H9 (cell line): ENCODE measurements at regions not wholly inside any gene's neighbourhood (a gene's known extent, or its start where the extent isn't known, plus 50 kb on each side); places are given as distances from the start of the nearest gene placed in this dataset.

Experiments
- DNase-seq: peaks from one replicate; pipeline ENCODE4 v3.0.0-alpha.2; 2017
- H2AFZ ChIP-seq: one replicate; pipeline ENCODE4 v1.6.1; 2013; ENCODE audit warnings: mild to moderate bottlenecking, low read length, control low read depth, moderate library complexity
- H2AK5ac ChIP-seq: 2 replicates; pipeline ENCODE4 v1.6.1; 2013; ENCODE audit warnings: low read length, control low read depth, mixed read lengths; ENCODE audit not compliant: insufficient read length
- H2BK120ac ChIP-seq: one replicate; pipeline ENCODE4 v1.6.1; 2013; ENCODE audit warnings: low read depth, mild to moderate bottlenecking, low read length, control low read depth, inconsistent platforms; ENCODE audit not compliant: poor library complexity, severe bottlenecking
- H2BK12ac ChIP-seq: 2 replicates; pipeline ENCODE4 v1.6.1; 2013; ENCODE audit warnings: low read length, control low read depth, mixed read lengths, low read depth; ENCODE audit not compliant: insufficient read length
- H2BK15ac ChIP-seq: 2 replicates; pipeline ENCODE4 v1.6.1; 2013; ENCODE audit warnings: low read depth, low read length, control low read depth
- H2BK20ac ChIP-seq: one replicate; pipeline ENCODE4 v1.6.1; 2013; ENCODE audit warnings: low read depth, mild to moderate bottlenecking, low read length, control low read depth, inconsistent platforms; ENCODE audit not compliant: poor library complexity, severe bottlenecking
- H2BK5ac ChIP-seq: 2 replicates; pipeline ENCODE4 v1.6.1; 2013; ENCODE audit warnings: low read length, control low read depth, mixed read lengths; ENCODE audit not compliant: insufficient read length
- H3K14ac ChIP-seq: 2 replicates; pipeline ENCODE4 v1.6.1; 2013; ENCODE audit warnings: low read length, control low read depth; ENCODE audit not compliant: insufficient read depth
- H3K18ac ChIP-seq: 2 replicates; pipeline ENCODE4 v1.6.1; 2013; ENCODE audit warnings: low read depth, mild to moderate bottlenecking, mixed read lengths, low read length, control low read depth; ENCODE audit not compliant: insufficient read length
- H3K23ac ChIP-seq: 2 replicates; pipeline ENCODE4 v1.6.1; 2013; ENCODE audit warnings: low read length, control low read depth, mixed read lengths, low read depth; ENCODE audit not compliant: insufficient read length
- H3K23me2 ChIP-seq: 2 replicates; pipeline ENCODE4 v1.6.1; 2013; ENCODE audit warnings: low read depth, mild to moderate bottlenecking, mixed read lengths, low read length, control low read depth; ENCODE audit not compliant: insufficient read length, poor library complexity, severe bottlenecking
- H3K27ac ChIP-seq: 2 replicates; pipeline ENCODE4 v1.5.1; 2013; ENCODE audit warnings: low read length, control low read depth, mixed read lengths, low read depth; ENCODE audit not compliant: insufficient read length
- H3K27me3 ChIP-seq: 2 replicates; pipeline ENCODE4 v1.6.1; 2013; ENCODE audit warnings: low read length, control low read depth, inconsistent platforms; ENCODE audit not compliant: insufficient read depth
- H3K4ac ChIP-seq: 2 replicates; pipeline ENCODE4 v1.6.1; 2013; ENCODE audit warnings: low read depth, mild to moderate bottlenecking, control low read depth, inconsistent platforms, low read length, moderate library complexity
- H3K4me1 ChIP-seq: 2 replicates; pipeline ENCODE4 v1.6.1; 2013; ENCODE audit warnings: low read length, control low read depth, inconsistent platforms; ENCODE audit not compliant: insufficient read depth
- H3K4me2 ChIP-seq: 2 replicates; pipeline ENCODE4 v1.6.1; 2013; ENCODE audit warnings: low read length, control low read depth, mixed read lengths; ENCODE audit not compliant: insufficient read length, insufficient read depth
- H3K56ac ChIP-seq: 2 replicates; pipeline ENCODE4 v1.6.1; 2013; ENCODE audit warnings: low read depth, mild to moderate bottlenecking, mixed read lengths, low read length, control low read depth; ENCODE audit not compliant: insufficient read length
- H3K79me1 ChIP-seq: 2 replicates; pipeline ENCODE4 v1.6.1; 2013; ENCODE audit warnings: low read depth, mild to moderate bottlenecking, moderate library complexity, low read length, control low read depth, inconsistent platforms; ENCODE audit not compliant: insufficient read depth, poor library complexity, severe bottlenecking
- H3K79me2 ChIP-seq: 2 replicates; pipeline ENCODE4 v1.6.1; 2013; ENCODE audit warnings: low read length, control low read depth, inconsistent platforms; ENCODE audit not compliant: insufficient read depth
- H3K9ac ChIP-seq: 2 replicates; pipeline ENCODE4 v1.6.1; 2013; ENCODE audit warnings: low read length, control low read depth, mixed read lengths; ENCODE audit not compliant: insufficient read length; ENCODE audit errors: extremely low read depth
- H3K9me3 ChIP-seq: one replicate; pipeline ENCODE4 v1.6.1; 2013; ENCODE audit warnings: low read depth, low read length, inconsistent platforms; ENCODE audit not compliant: control insufficient read depth
- H3T11ph ChIP-seq: one replicate; pipeline ENCODE4 v1.6.1; 2013; ENCODE audit warnings: mild to moderate bottlenecking, low read length, control low read depth, inconsistent platforms
- H4K20me1 ChIP-seq: one replicate; pipeline ENCODE4 v1.6.1; 2013; ENCODE audit not compliant: control insufficient read depth, insufficient read length, insufficient read depth
- H4K5ac ChIP-seq: 2 replicates; pipeline ENCODE4 v1.6.1; 2013; ENCODE audit warnings: low read depth, mild to moderate bottlenecking, mixed read lengths, low read length, control low read depth; ENCODE audit not compliant: insufficient read length
- H4K8ac ChIP-seq: replicated peaks from 2 replicates; pipeline ENCODE4 v1.6.1; 2013; ENCODE audit warnings: low read length, control low read depth, mixed read lengths, low read depth; ENCODE audit not compliant: insufficient read length
- H4K91ac ChIP-seq: 2 replicates; pipeline ENCODE4 v1.6.1; 2013; ENCODE audit warnings: low read depth, mild to moderate bottlenecking, moderate library complexity, mixed read lengths, low read length, control low read depth; ENCODE audit not compliant: insufficient read length
- H3K27ac Mint-ChIP-seq, 3 experiments: 2 replicates in 2 of 3; 3 replicates in 1 of 3; pipeline ENCODE4 v1.8.0; 2020 to 2021; ENCODE audit warnings: mixed read lengths in 3 of 3, mild to moderate bottlenecking in 1 of 3, moderate library complexity in 1 of 3
- H3K27me3 Mint-ChIP-seq: 2 replicates; pipeline ENCODE4 v1.8.0; 2021; ENCODE audit warnings: low read depth, mild to moderate bottlenecking, moderate library complexity, mixed read lengths
- H3K36me3 Mint-ChIP-seq, 3 experiments: 2 replicates in 2 of 3; 3 replicates in 1 of 3; pipeline ENCODE4 v1.8.0; 2020 to 2021; ENCODE audit warnings: low read depth in 3 of 3, mixed read lengths in 3 of 3; ENCODE audit not compliant: insufficient read depth in 1 of 3
- H3K4me1 Mint-ChIP-seq, 2 experiments: 2 replicates each; pipeline ENCODE4 v1.8.0; 2020; ENCODE audit warnings: mixed read lengths in 2 of 2
- H3K4me3 Mint-ChIP-seq, 2 experiments: 2 replicates in 1 of 2; 3 replicates in 1 of 2; pipeline ENCODE4 v1.8.0; 2020 to 2021; ENCODE audit warnings: mild to moderate bottlenecking in 2 of 2, mixed read lengths in 2 of 2, moderate library complexity in 1 of 2
- H3K9me3 Mint-ChIP-seq, 2 experiments: 2 replicates in 1 of 2; 3 replicates in 1 of 2; pipeline ENCODE4 v1.8.0; 2020; ENCODE audit warnings: mild to moderate bottlenecking in 2 of 2, mixed read lengths in 2 of 2, moderate library complexity in 1 of 2
- CTCF ChIP-seq: fragments of 200-600 bp; sonication (generic); conservative IDR thresholded peaks from 3 replicates; pipeline ENCODE4 v1.8.0; 2021; ENCODE audit warnings: antibody characterized with exemption, mild to moderate bottlenecking

DNA sequence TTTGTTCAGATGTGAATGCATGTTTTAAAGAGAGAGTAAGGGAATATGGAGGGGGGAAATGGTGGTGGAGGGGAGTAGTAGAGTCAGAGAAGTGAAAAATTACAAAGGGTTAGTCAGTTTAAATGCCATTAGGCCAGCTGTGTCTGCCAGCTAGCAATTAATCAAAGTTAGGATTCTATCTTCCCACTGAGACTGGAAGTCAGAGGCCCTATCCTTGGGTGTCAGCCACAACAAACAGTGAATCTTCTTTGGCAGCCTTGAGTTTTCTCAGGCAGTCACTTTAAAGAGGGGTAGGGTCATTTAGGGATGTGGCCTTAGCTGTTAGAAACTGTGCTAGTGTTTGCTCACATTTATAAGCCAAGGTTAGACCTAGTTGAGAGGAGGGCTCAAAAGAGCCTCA lies 120.5 kb upstream of the BTBD3 start:
- no peak overlapping the region for H3K18ac ChIP-seq
- H4K8ac ChIP-seq = no peak overlapping the region
- no peaks in the 10 kb centered on the region for H3K79me2 ChIP-seq
- H3K56ac ChIP-seq = no peak overlapping the region
- no peak overlapping the region for H2BK5ac ChIP-seq
- H2AK5ac ChIP-seq = no peak overlapping the region
- no peak overlapping the region for H3K23ac ChIP-seq
- no peaks in the 10 kb centered on the region for H3K36me3 Mint-ChIP-seq
- H2BK15ac ChIP-seq = no peak overlapping the region
- H3K4ac ChIP-seq = no peak overlapping the region
- no peaks in the 10 kb centered on the region for H3K23me2 ChIP-seq
- H2AFZ ChIP-seq = no peak overlapping the region
- no peak overlapping the region for H2BK12ac ChIP-seq
- no peak overlapping the region for H4K91ac ChIP-seq
- no peak overlapping the region for H3K27ac ChIP-seq
- H2BK120ac ChIP-seq = no peak overlapping the region
- no peak overlapping the region for H3T11ph ChIP-seq
- H4K5ac ChIP-seq = no peak overlapping the region
- H3K4me1 ChIP-seq = peaks cover under 1% of the 10 kb centered on the region; the same call in 1 of the 2 replicates
- no peak overlapping the region for H3K4me2 ChIP-seq
- no peaks in the 10 kb centered on the region for H4K20me1 ChIP-seq
- no peak overlapping the region for H3K14ac ChIP-seq
- no peak overlapping the region for H3K27ac Mint-ChIP-seq
- no peak for TF ChIP-seq CTCF
- no peak overlapping the region for H2BK20ac ChIP-seq
- no peaks in the 10 kb centered on the region for H3K9me3 ChIP-seq
- H3K27me3 ChIP-seq = no peaks in the 10 kb centered on the region
- no peaks in the 10 kb centered on the region for H3K9me3 Mint-ChIP-seq
- no peak overlapping the region for H3K4me3 Mint-ChIP-seq
- no peak for DNase-seq
- peaks cover 13 to 14% of the 10 kb centered on the region in 2 experiments for H3K4me1 Mint-ChIP-seq
- no peaks in the 10 kb centered on the region for H3K79me1 ChIP-seq
- H3K9ac ChIP-seq = no peak overlapping the region
- no peaks in the 10 kb centered on the region; the same call in 1 of the 2 replicates for H3K27me3 Mint-ChIP-seq
